Endothelial cell of umbilical vein (primary cell): ENCODE measurements at regions not wholly inside any gene's neighbourhood (a gene's known extent, or its start where the extent isn't known, plus 50 kb on each side); places are given as distances from the start of the nearest gene placed in this dataset.
A peak's percentile ranks its signal among the peaks of the same experiment; 100 is the strongest.

Experiments
- BruUV-seq: library from RNA; stranded (reverse); fragments of 400-500 nt; replicated peaks from 2 replicates; lab custom pipeline; 2021; lab: Mats Ljungman, UMichigan
- CTCF ChIA-PET: fragments of 300-600, 350-600 bp; sonication (Branson Sonifier 250); formaldehyde crosslinking; loops from one replicate; lab custom pipeline; 2021; ENCODE audit warnings: antibody characterized with exemption, inconsistent platforms; lab: Charles Lee
- POLR2A ChIA-PET: fragments of 300-600, 350-600 bp; sonication (Branson Sonifier 250); formaldehyde crosslinking; loops from one replicate; lab custom pipeline; 2021; ENCODE audit warnings: antibody characterized with exemption, inconsistent platforms; lab: Charles Lee
- DNase-seq: peaks from one replicate; pipeline ENCODE4 v3.0.0-alpha.2; 2011; ENCODE audit warnings: low read depth, low spot score
- FAIRE-seq: peaks from 2 replicates; lab custom pipeline; 2011; peaks lifted over from hg19 to GRCh38; lab: Jason Lieb, UNC
- H2AFZ ChIP-seq: 2 replicates; pipeline ENCODE4 v1.6.0; 2012; ENCODE audit warnings: low read depth, low read length, control low read depth, inconsistent platforms
- H3K27ac ChIP-seq: 2 replicates; pipeline ENCODE4 v1.5.1; 2011; ENCODE audit warnings: low read depth, mild to moderate bottlenecking, control low read depth, low read length, moderate library complexity; ENCODE audit not compliant: insufficient read depth
- H3K27me3 ChIP-seq, 2 experiments: 2 replicates each; pipeline versions ENCODE4 v1.6.0 to v1.6.1; 2011; ENCODE audit warnings: low read length in 2 of 2, mixed read lengths in 1 of 2; ENCODE audit not compliant: control insufficient read depth in 2 of 2, insufficient read depth in 2 of 2
- H3K36me3 ChIP-seq, 2 experiments: 2 replicates in 1 of 2; 3 replicates in 1 of 2; pipeline ENCODE4 v1.5.1; 2011; ENCODE audit warnings: low read length in 2 of 2, mild to moderate bottlenecking in 1 of 2, moderate library complexity in 1 of 2; ENCODE audit not compliant: control insufficient read depth in 2 of 2, insufficient read depth in 2 of 2; ENCODE audit errors: extremely low read depth in 1 of 2
- H3K4me1 ChIP-seq: 3 replicates; pipeline ENCODE4 v1.5.1; 2011; ENCODE audit warnings: mild to moderate bottlenecking, low read length; ENCODE audit not compliant: control insufficient read depth, insufficient read depth; ENCODE audit errors: extremely low read depth
- H3K4me2 ChIP-seq: 2 replicates; pipeline ENCODE4 v1.6.1; 2011; ENCODE audit warnings: low read length, control low read depth, mixed read lengths; ENCODE audit not compliant: insufficient read depth
- H3K4me3 ChIP-seq, 3 experiments: fragments of 200-600 bp in 1 of 3; sonication (generic), shearing (Covaris generic) in 1 of 3; replicated peaks in 1 of 3; 2 replicates each; pipeline ENCODE4 v1.5.1; 2011 to 2016; ENCODE audit warnings: control low read depth in 3 of 3, low read length in 3 of 3, mild to moderate bottlenecking in 2 of 3, inconsistent platforms in 1 of 3, low read depth in 1 of 3, moderate library complexity in 1 of 3; ENCODE audit not compliant: insufficient read depth in 1 of 3
- H3K79me2 ChIP-seq: 2 replicates; pipeline ENCODE4 v1.6.0; 2012; ENCODE audit warnings: low read length, inconsistent platforms; ENCODE audit not compliant: control insufficient read depth, insufficient read depth
- H3K9ac ChIP-seq: replicated peaks from 2 replicates; pipeline ENCODE3; 2011; ENCODE audit warnings: low read length, control low read depth; ENCODE audit not compliant: insufficient read depth; ENCODE audit errors: extremely low read depth
- H3K9me1 ChIP-seq: replicated peaks from 3 replicates; pipeline ENCODE4 v1.6.0; 2011; ENCODE audit warnings: mild to moderate bottlenecking, low read length; ENCODE audit not compliant: control insufficient read depth, insufficient read depth; ENCODE audit errors: extremely low read depth
- H3K9me3 ChIP-seq: replicated peaks from 2 replicates; pipeline ENCODE4 v1.5.1; 2012; ENCODE audit warnings: low read length, inconsistent platforms; ENCODE audit not compliant: control insufficient read depth, insufficient read depth
- H4K20me1 ChIP-seq: replicated peaks from 2 replicates; pipeline ENCODE3; 2011; ENCODE audit warnings: mild to moderate bottlenecking, low read length; ENCODE audit not compliant: control insufficient read depth, insufficient read depth; ENCODE audit errors: extremely low read depth
- CTCF ChIP-seq, 2 donors: IDR thresholded peaks; 1 replicate in 1 of 2; 2 replicates in 1 of 2; pipeline ENCODE4 v1.5.1; 2011; ENCODE audit warnings: low read length in 2 of 2, mild to moderate bottlenecking in 2 of 2, moderate library complexity in 2 of 2, control low read depth in 1 of 2, inconsistent platforms in 1 of 2, low read depth in 1 of 2; ENCODE audit not compliant: insufficient read depth in 1 of 2; ENCODE audit errors: extremely low read depth in 1 of 2
- EZH2 ChIP-seq: IDR thresholded peaks from 2 replicates; pipeline ENCODE4 v1.6.1; 2012; ENCODE audit warnings: borderline replicate concordance, low read depth, mild to moderate bottlenecking, moderate library complexity, low read length, inconsistent platforms; ENCODE audit not compliant: severe bottlenecking
- FOS ChIP-seq: IDR thresholded peaks from 2 replicates; pipeline ENCODE4 v1.6.1; 2011; ENCODE audit warnings: mild to moderate bottlenecking, low read length, moderate library complexity, borderline replicate concordance; ENCODE audit not compliant: insufficient read depth
- GATA2 ChIP-seq: IDR thresholded peaks from 2 replicates; pipeline ENCODE4 v1.7.0; 2011; ENCODE audit warnings: low read depth, mild to moderate bottlenecking, moderate library complexity, mixed read lengths, low read length; ENCODE audit not compliant: insufficient read length, insufficient read depth
- JUN ChIP-seq: IDR thresholded peaks from 2 replicates; pipeline ENCODE4 v1.6.1; 2011; ENCODE audit warnings: borderline replicate concordance, low read depth; ENCODE audit not compliant: insufficient read length, insufficient read depth
- MAX ChIP-seq: IDR thresholded peaks from 2 replicates; pipeline ENCODE4 v1.6.1; 2011; ENCODE audit not compliant: insufficient read depth, insufficient read length
- MYC ChIP-seq: IDR thresholded peaks from one replicate; pipeline ENCODE4 v1.6.1; 2011; ENCODE audit warnings: mild to moderate bottlenecking, low read depth, low read length
- POLR2A ChIP-seq: IDR thresholded peaks from 2 replicates; pipeline ENCODE4 v1.6.1; 2012; ENCODE audit warnings: low read depth, mild to moderate bottlenecking, control low read depth, low read length
- POLR2AphosphoS5 ChIP-seq: IDR thresholded peaks from 2 replicates; pipeline ENCODE4 v1.6.1; 2012; ENCODE audit warnings: low read depth, mild to moderate bottlenecking, control low read depth, low read length, moderate library complexity; ENCODE audit not compliant: insufficient read depth
- dilution Hi-C: fragments of 300-500 bp; cut with MboI; formaldehyde crosslinking; loops from one replicate; pipeline ENCODE4 v1.15.0; 2019; ENCODE audit warnings: low sequenced_read_pairs; ENCODE audit not compliant: extremely low pct_ligation_motif_present
- intact Hi-C: fragments of 100-400 bp; cut with micrococcal nuclease; formaldehyde crosslinking; loops from one replicate; pipeline ENCODE4 v1.10.0; 2022

- DNase-seq = peak; percentile 26
- Histone ChIP-seq H3K27me3 (no peaks in the 10 kb centered on the region), H2AFZ (no peak overlapping the region), H3K9me1 (no peaks in the 10 kb centered on the region), H3K4me2 (no peak overlapping the region), H3K4me3 (no peak overlapping the region), H3K36me3 (no peaks in the 10 kb centered on the region), H3K9ac (no peak overlapping the region), H3K27ac (no peak overlapping the region), H4K20me1 (no peaks in the 10 kb centered on the region), H3K9me3 (no peaks in the 10 kb centered on the region), H3K79me2 (no peaks in the 10 kb centered on the region), H3K4me1 (no peaks in the 10 kb centered on the region)
- intact Hi-C loops (no loop called here), dilution Hi-C loops (no loop called here)
- POLR2A ChIA-PET = no interaction called here
- no TSS peak for BruUV-seq
- CTCF ChIA-PET = no interaction called here
- FAIRE-seq = no peak
- TF ChIP-seq CTCF (IDR thresholded peaks at IDR 0.05; ENCODE audit: extremely low read depth in 1 of 2, insufficient read depth in 1 of 2, low read depth in 1 of 2, low read length in 2 of 2) (no peak), EZH2 (no peak), JUN (no peak), MYC (no peak), GATA2 (no peak), FOS (no peak), MAX (no peak), POLR2A (no peak), POLR2AphosphoS5 (no peak)
These were observed 54.2 kb downstream of the ATXN3L start for GRCh38 chrX:13265549-13266132.
